Liver (tissue), 8 donors: ENCODE measurements at regions not wholly inside any gene's neighbourhood (a gene's known extent, or its start where the extent isn't known, plus 50 kb on each side); places are given as distances from the start of the nearest gene placed in this dataset.

Experiments
- DNase-seq: peaks from one replicate; pipeline ENCODE4 v3.0.0-alpha.2; 2017; ENCODE audit warnings: low spot score
- H3K27ac ChIP-seq, 2 donors: one replicate each; pipeline ENCODE4 v1.7.0; 2013; ENCODE audit warnings: inconsistent platforms in 2 of 2, low read length in 2 of 2, control low read depth in 1 of 2, low read depth in 1 of 2, mild to moderate bottlenecking in 1 of 2
- H3K27me3 ChIP-seq, 4 donors: one replicate each; pipeline versions ENCODE4 v1.6.1 to v1.7.0; 2013; ENCODE audit warnings: low read length in 3 of 4, inconsistent platforms in 1 of 4, mild to moderate bottlenecking in 1 of 4, moderate library complexity in 1 of 4; ENCODE audit not compliant: control insufficient read depth in 4 of 4, insufficient read depth in 4 of 4
- H3K36me3 ChIP-seq, 4 donors: one replicate each; pipeline versions ENCODE4 v1.6.1 to v1.7.0; 2013; ENCODE audit warnings: low read length in 3 of 4, mild to moderate bottlenecking in 3 of 4, low read depth in 1 of 4, moderate library complexity in 1 of 4; ENCODE audit not compliant: control insufficient read depth in 4 of 4, insufficient read depth in 3 of 4
- H3K4me1 ChIP-seq, 4 donors: one replicate each; pipeline versions ENCODE4 v1.6.1 to v1.7.0; 2013; ENCODE audit warnings: low read length in 3 of 4, mild to moderate bottlenecking in 3 of 4, moderate library complexity in 1 of 4; ENCODE audit not compliant: control insufficient read depth in 4 of 4, insufficient read depth in 4 of 4
- H3K4me3 ChIP-seq, 3 donors: one replicate each; pipeline versions ENCODE4 v1.6.1 to v1.7.0; 2013; ENCODE audit warnings: low read length in 3 of 3, control low read depth in 1 of 3, low read depth in 1 of 3, mild to moderate bottlenecking in 1 of 3
- H3K9ac ChIP-seq, 2 donors: one replicate each; pipeline ENCODE4 v1.7.0; 2013; ENCODE audit warnings: low read length in 2 of 2, mild to moderate bottlenecking in 2 of 2, moderate library complexity in 2 of 2, control low read depth in 1 of 2, low read depth in 1 of 2
- H3K9me3 ChIP-seq, 4 donors: one replicate each; pipeline versions ENCODE4 v1.6.1 to v1.7.0; 2013; ENCODE audit warnings: low read length in 3 of 4; ENCODE audit not compliant: control insufficient read depth in 4 of 4
- EGR1 ChIP-seq, 2 donors: IDR thresholded peaks; 2 replicates each; pipeline ENCODE4 v1.6.1; 2016 to 2018; ENCODE audit warnings: antibody characterized with exemption in 2 of 2, low read depth in 2 of 2
- FOXA1 ChIP-seq: IDR thresholded peaks from 2 replicates; pipeline ENCODE4 v1.6.1; 2016; ENCODE audit warnings: antibody characterized with exemption
- FOXA2 ChIP-seq: IDR thresholded peaks from 2 replicates; pipeline ENCODE4 v1.6.1; 2016; ENCODE audit warnings: antibody characterized with exemption
- GABPA ChIP-seq, 2 donors: IDR thresholded peaks in 1 of 2; conservative IDR thresholded peaks in 1 of 2; 2 replicates each; pipeline ENCODE4 v1.6.1; 2016; ENCODE audit warnings: antibody characterized with exemption in 2 of 2, mild to moderate bottlenecking in 1 of 2, moderate library complexity in 1 of 2
- HNF4A ChIP-seq, 2 donors: conservative IDR thresholded peaks; 2 replicates each; pipeline ENCODE4 v1.6.1; 2016; ENCODE audit warnings: antibody characterized with exemption in 2 of 2, mild to moderate bottlenecking in 2 of 2
- HNF4G ChIP-seq: IDR thresholded peaks from 2 replicates; pipeline ENCODE4 v1.6.1; 2016; ENCODE audit warnings: antibody characterized with exemption
- JUND ChIP-seq, 2 donors: IDR thresholded peaks; 2 replicates each; pipeline ENCODE4 v1.6.1; 2016; ENCODE audit warnings: antibody characterized with exemption in 2 of 2
- NR2F2 ChIP-seq: IDR thresholded peaks from 2 replicates; pipeline ENCODE4 v1.6.1; 2016; ENCODE audit warnings: antibody characterized with exemption
- RAD21 ChIP-seq, 2 donors: IDR thresholded peaks; 2 replicates each; pipeline ENCODE4 v1.6.1; 2016; ENCODE audit warnings: antibody characterized with exemption in 2 of 2, mild to moderate bottlenecking in 2 of 2
- REST ChIP-seq: IDR thresholded peaks from 2 replicates; pipeline ENCODE4 v1.6.1; 2016; ENCODE audit warnings: antibody characterized with exemption, mild to moderate bottlenecking
- RXRA ChIP-seq, 2 donors: IDR thresholded peaks; 2 replicates each; pipeline ENCODE4 v1.6.1; 2017 to 2018; ENCODE audit warnings: antibody characterized with exemption in 2 of 2, mild to moderate bottlenecking in 1 of 2
- SP1 ChIP-seq: IDR thresholded peaks from 2 replicates; pipeline ENCODE4 v1.6.1; 2018; ENCODE audit warnings: antibody characterized with exemption, mild to moderate bottlenecking
- TAF1 ChIP-seq: conservative IDR thresholded peaks from 2 replicates; pipeline ENCODE4 v1.6.1; 2016; ENCODE audit warnings: antibody characterized with exemption, mild to moderate bottlenecking
- YY1 ChIP-seq: IDR thresholded peaks from 2 replicates; pipeline ENCODE4 v1.6.1; 2016; ENCODE audit warnings: antibody characterized with exemption, mild to moderate bottlenecking
- WGBS: extraction: QIAGEN DNeasy Blood & Tissue Kit; methylation state at CpG from one replicate; pipeline ENCODE4 v1.1.7; 2013; 5-methylcytosine and 5-hydroxymethylcytosine counted together
- TF ChIP-seq, protein P1 (sequence below): fragments of 150-350 bp; IDR thresholded peaks from 2 replicates; pipeline ENCODE4 v1.5.1; 2017; ENCODE audit warnings: improper control_type of control experiment, low read depth, low read length; ENCODE audit not compliant: missing input control
- TF ChIP-seq, protein P2 (sequence below): IDR thresholded peaks from 2 replicates; pipeline ENCODE4 v1.6.1; 2016; ENCODE audit warnings: antibody characterized with exemption
- TF ChIP-seq, protein P3 (sequence below): IDR thresholded peaks from 2 replicates; pipeline ENCODE4 v1.6.1; 2016; ENCODE audit warnings: antibody characterized with exemption
- donor health status: healthy.
- donor health status: healthy.
- donor health status: healthy.
- donor health status: healthy.
- donor health status: healthy.

DNA sequence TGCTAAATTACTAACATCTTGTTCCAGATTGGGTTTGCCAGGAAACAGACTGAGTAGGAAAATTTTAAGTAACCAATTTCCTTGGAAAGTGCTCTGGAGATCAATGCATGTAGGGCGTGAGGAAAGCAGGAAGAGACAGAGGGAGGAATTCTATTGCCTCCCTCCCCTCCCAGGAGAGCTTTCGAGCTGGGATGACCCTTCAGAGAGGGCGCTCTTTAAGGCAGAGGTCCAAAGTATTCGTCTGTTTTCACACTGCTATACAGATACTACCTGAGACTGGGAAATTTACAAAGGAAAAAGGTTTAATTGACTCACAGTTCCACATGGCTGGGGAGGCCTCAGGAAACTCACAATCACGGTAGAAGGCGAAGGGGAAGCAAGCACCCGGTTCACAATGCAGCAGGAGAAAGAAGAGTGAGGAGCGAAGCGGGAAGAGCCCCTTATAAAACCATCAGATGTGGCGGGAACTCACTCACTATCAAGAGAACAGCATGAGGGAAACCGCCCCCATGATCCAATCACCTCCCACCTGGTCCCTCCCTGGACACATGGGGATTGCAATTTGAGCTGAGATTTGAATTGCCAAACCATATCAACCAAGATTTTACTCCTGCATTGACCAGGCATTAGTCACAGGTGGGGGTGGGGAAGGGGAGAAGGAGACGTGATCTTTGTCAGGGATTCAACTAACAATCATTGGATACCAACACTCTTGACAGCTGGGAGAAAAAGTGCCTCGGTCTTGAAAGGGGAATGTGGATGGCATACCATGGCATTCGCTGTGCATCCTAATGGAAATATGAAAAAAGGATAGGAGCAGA, 63.8 kb downstream of the SLITRK2 start:
- DNase-seq = no peak
- Histone ChIP-seq H3K36me3 (no peaks in the 10 kb centered on the region), H3K4me1 (no peaks in the 10 kb centered on the region), H3K9me3 (no peaks in the 10 kb centered on the region), H3K4me3 (no peak overlapping the region), H3K9ac (no peak overlapping the region), H3K27me3 (peaks cover 0 to 2% (median 0%) of the 10 kb centered on the region in 4 donors), H3K27ac (no peak overlapping the region)
- WGBS = 71% methylated on average over 14 of the region's 14 CpGs
- TF ChIP-seq, protein P1, sequence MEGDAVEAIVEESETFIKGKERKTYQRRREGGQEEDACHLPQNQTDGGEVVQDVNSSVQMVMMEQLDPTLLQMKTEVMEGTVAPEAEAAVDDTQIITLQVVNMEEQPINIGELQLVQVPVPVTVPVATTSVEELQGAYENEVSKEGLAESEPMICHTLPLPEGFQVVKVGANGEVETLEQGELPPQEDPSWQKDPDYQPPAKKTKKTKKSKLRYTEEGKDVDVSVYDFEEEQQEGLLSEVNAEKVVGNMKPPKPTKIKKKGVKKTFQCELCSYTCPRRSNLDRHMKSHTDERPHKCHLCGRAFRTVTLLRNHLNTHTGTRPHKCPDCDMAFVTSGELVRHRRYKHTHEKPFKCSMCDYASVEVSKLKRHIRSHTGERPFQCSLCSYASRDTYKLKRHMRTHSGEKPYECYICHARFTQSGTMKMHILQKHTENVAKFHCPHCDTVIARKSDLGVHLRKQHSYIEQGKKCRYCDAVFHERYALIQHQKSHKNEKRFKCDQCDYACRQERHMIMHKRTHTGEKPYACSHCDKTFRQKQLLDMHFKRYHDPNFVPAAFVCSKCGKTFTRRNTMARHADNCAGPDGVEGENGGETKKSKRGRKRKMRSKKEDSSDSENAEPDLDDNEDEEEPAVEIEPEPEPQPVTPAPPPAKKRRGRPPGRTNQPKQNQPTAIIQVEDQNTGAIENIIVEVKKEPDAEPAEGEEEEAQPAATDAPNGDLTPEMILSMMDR = no peak
- TF ChIP-seq SP1 (no peak), REST (no peak), RXRA (IDR thresholded peaks at IDR 0.05) (no peak), HNF4G (no peak), FOXA1 (no peak), HNF4A (conservative IDR thresholded peaks at IDR 0.05) (no peak)

GRCh38 chrX:145886469-145886868, 68.8 kb downstream of the SLITRK2 start:
- no peak for DNase-seq
- TF ChIP-seq, protein P1 = no peak
- no peak for TF ChIP-seq YY1
- TF ChIP-seq REST = no peak
- no peak for TF ChIP-seq NR2F2
- TF ChIP-seq HNF4A (conservative IDR thresholded peaks at IDR 0.05) = no peak
- TF ChIP-seq RXRA (IDR thresholded peaks at IDR 0.05) = no peak
- no peak for TF ChIP-seq SP1
- no peak for TF ChIP-seq HNF4G
- TF ChIP-seq, protein P2, sequence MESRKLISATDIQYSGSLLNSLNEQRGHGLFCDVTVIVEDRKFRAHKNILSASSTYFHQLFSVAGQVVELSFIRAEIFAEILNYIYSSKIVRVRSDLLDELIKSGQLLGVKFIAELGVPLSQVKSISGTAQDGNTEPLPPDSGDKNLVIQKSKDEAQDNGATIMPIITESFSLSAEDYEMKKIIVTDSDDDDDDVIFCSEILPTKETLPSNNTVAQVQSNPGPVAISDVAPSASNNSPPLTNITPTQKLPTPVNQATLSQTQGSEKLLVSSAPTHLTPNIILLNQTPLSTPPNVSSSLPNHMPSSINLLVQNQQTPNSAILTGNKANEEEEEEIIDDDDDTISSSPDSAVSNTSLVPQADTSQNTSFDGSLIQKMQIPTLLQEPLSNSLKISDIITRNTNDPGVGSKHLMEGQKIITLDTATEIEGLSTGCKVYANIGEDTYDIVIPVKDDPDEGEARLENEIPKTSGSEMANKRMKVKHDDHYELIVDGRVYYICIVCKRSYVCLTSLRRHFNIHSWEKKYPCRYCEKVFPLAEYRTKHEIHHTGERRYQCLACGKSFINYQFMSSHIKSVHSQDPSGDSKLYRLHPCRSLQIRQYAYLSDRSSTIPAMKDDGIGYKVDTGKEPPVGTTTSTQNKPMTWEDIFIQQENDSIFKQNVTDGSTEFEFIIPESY = no peak
- TF ChIP-seq, protein P3, sequence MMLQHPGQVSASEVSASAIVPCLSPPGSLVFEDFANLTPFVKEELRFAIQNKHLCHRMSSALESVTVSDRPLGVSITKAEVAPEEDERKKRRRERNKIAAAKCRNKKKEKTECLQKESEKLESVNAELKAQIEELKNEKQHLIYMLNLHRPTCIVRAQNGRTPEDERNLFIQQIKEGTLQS = no peak
- no peak for TF ChIP-seq FOXA2
- no peak for TF ChIP-seq JUND (IDR thresholded peaks at IDR 0.05)
- no peak for TF ChIP-seq GABPA (IDR thresholded peaks at IDR 0.05 in 1 of 2, conservative IDR thresholded peaks at IDR 0.05 in 1 of 2)
- no peak for TF ChIP-seq RAD21 (IDR thresholded peaks at IDR 0.05)
- no peak for TF ChIP-seq EGR1 (IDR thresholded peaks at IDR 0.05; ENCODE audit: low read depth in 2 of 2)
- no peak for TF ChIP-seq FOXA1
- TF ChIP-seq TAF1 = no peak

More at GRCh38 chrX:145886469-145886868, 68.8 kb downstream of the SLITRK2 start:
- H3K9ac ChIP-seq = no peak overlapping the region
- H3K27ac ChIP-seq = no peak overlapping the region
- no peaks in the 10 kb centered on the region for H3K27me3 ChIP-seq
- no peak overlapping the region for H3K4me3 ChIP-seq
- H3K9me3 ChIP-seq = no peaks in the 10 kb centered on the region
- H3K4me1 ChIP-seq = no peaks in the 10 kb centered on the region
- no peaks in the 10 kb centered on the region for H3K36me3 ChIP-seq
- 80% methylated on average over 1 of the region's 1 CpG for WGBS
